ENCODE measurements at regions not wholly inside any gene's neighbourhood (a gene's known extent, or its start where the extent isn't known, plus 50 kb on each side); places are given as distances from the start of the nearest gene placed in this dataset.
"Not testable (repeated sequence)": the region's sequence is repeated elsewhere in the genome, so short reads cannot be mapped to it uniquely, and the experiment has no call there.

GRCh38 chr5:2112173-2113025, 229.7 kb upstream of the IRX4 start:
- no peak for DNase-seq

- DNase-seq = no peak
Measured at GRCh38 chr5:2111569-2112105, 228.9 kb upstream of the IRX4 start.

GRCh38 chr5:2110934-2111462, 228.3 kb upstream of the IRX4 start:
- DNase-seq = no peak

- no peak for DNase-seq
Measured at GRCh38 chr5:2110137-2110933, 227.6 kb upstream of the IRX4 start.

- DNase-seq = no peak
Measured at GRCh38 chr5:2109566-2109965, 226.8 kb upstream of the IRX4 start.

- no peak for DNase-seq
Measured at GRCh38 chr5:2106721-2107120, 224.0 kb upstream of the IRX4 start.

- peak in 1 of 2 donors; percentile 1 for DNase-seq
Measured at GRCh38 chr5:2105141-2105540, 222.4 kb upstream of the IRX4 start.

GRCh38 chr5:2103940-2104339, 221.2 kb upstream of the IRX4 start:
- no peak for DNase-seq

GRCh38 chr5:2102819-2103776, 220.4 kb upstream of the IRX4 start:
- no peak for DNase-seq

- DNase-seq = no peak
Measured at GRCh38 chr5:2101685-2102084, 219.0 kb upstream of the IRX4 start.

GRCh38 chr5:2096887-2097505, 214.3 kb upstream of the IRX4 start:
- no peak for DNase-seq

GRCh38 chr5:2095011-2095410, 212.3 kb upstream of the IRX4 start:
- DNase-seq = no peak

- no peak for DNase-seq
Measured at GRCh38 chr5:2094616-2094995, 211.9 kb upstream of the IRX4 start.

- DNase-seq = no peak
Measured at GRCh38 chr5:2093859-2094615, 211.3 kb upstream of the IRX4 start.

GRCh38 chr5:2091921-2092320, 209.2 kb upstream of the IRX4 start:
- no peak for DNase-seq

- no peak for DNase-seq
Measured at GRCh38 chr5:2087980-2088379, 205.3 kb upstream of the IRX4 start.

GRCh38 chr5:2075365-2075764, 192.6 kb upstream of the IRX4 start:
- DNase-seq = no peak

GRCh38 chr5:2071562-2071961, 188.8 kb upstream of the IRX4 start:
- no peak for DNase-seq

GRCh38 chr5:2070787-2071186, 188.1 kb upstream of the IRX4 start:
- DNase-seq = not testable (repeated sequence)

- DNase-seq = no peak
Measured at GRCh38 chr5:2068531-2068930, 185.8 kb upstream of the IRX4 start.

GRCh38 chr5:2066373-2066772, 183.6 kb upstream of the IRX4 start:
- no peak for DNase-seq

All from CD4-positive, alpha-beta T cell treated with Interferon alpha-2 for 1 hour (primary cell).